Stromal cell of bone marrow (primary cell): ENCODE measurements at regions not wholly inside any gene's neighbourhood (a gene's known extent, or its start where the extent isn't known, plus 50 kb on each side); places are given as distances from the start of the nearest gene placed in this dataset.
"Not testable (repeated sequence)": the region's sequence is repeated elsewhere in the genome, so short reads cannot be mapped to it uniquely, and the experiment has no call there.

ENCODE experiments used
- DNase-seq: peaks from one replicate; pipeline ENCODE4 v3.0.0-alpha.2; 2012; ENCODE audit warnings: low read depth

GRCh38 chr9:15033316-15033715 is 123.1 kb upstream of the FREM1 start:
- DNase-seq: no peak

GRCh38 chr9:15032860-15033259 is 122.6 kb upstream of the FREM1 start:
- no peak for DNase-seq

DNA sequence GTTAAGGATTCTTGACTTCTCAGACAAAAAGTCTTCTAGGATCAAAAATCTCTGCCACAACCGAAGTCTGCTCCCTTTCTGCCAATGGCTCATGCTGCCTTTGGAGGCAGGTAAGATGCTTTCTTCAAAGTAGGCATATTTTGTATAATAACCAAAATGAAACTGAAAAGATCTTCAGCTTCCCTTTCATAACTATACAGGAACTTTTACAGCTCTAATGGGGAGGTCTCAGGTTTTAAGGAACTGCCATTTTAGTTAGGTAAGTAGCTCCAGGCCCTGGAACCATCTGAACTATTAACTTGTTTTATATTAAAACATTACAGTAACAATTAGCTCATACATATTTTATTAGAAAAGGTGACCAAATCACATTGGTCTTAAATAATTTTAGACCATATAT is 110.9 kb upstream of the FREM1 start:
- DNase-seq: no peak

DNA sequence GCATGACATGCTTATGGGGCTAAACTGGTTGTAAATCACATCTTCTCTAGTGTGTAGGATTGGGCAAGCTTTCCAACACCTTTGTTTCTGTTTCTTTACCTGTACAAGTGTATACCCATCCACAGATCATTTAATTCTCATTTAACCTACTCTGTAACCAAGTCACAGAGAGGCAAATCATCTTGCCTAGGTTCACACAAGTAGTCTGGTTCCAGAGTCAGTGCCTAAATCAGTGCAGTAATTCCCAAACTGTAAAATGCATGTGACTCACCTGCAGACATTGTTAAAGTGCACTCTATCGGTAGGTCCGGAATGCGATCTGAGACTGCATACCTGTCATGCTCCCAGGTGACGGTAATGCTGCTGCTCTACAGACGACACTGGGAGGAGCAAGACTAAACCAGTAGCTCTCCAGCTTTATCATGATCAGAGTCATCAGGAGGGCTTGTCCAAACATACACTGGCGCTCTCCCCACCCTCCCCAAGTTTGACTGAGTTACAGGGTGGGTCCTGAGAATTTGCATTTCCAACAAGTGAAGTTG is 107.9 kb upstream of the FREM1 start:
- no peak for DNase-seq

GRCh38 chr9:15010581-15010980 is 100.4 kb upstream of the FREM1 start:
- no peak for DNase-seq

GRCh38 chr9:15007698-15008097 is 97.5 kb upstream of the FREM1 start:
- DNase-seq: no peak

- DNase-seq: no peak
Observed at GRCh38 chr9:14994738-14995137, 84.5 kb upstream of the FREM1 start.

DNA sequence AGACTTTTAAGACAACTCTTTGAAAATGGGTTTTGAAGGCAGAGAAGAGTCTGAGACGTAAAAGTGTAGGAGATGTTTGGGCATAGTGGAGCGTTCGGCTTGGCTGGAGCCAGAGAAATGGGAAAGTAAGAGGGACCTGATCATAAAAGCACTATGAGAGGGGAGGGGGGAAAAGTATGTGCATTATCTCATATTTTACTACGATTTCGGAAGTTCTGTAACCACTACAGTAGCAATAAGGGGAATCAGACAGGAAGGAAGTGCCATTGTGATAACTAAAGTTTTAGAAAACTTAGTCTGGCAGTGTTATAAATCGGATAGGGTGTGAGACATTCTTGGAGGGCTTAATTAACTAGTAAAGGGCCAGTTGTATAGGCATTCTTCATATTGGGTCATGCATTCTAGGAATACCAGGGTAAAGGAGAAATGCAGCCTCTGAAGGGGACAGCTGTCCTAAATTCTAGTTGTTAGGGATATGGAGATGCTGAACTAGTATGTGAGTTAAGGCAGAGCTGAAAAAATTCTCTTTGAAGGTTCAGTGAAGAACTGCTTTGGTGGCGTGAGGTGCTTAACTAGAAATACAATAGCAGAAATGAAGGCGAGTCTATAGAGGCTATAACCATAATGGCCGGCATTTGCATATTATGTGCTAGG is 83.8 kb upstream of the FREM1 start:
- DNase-seq: no peak

DNA sequence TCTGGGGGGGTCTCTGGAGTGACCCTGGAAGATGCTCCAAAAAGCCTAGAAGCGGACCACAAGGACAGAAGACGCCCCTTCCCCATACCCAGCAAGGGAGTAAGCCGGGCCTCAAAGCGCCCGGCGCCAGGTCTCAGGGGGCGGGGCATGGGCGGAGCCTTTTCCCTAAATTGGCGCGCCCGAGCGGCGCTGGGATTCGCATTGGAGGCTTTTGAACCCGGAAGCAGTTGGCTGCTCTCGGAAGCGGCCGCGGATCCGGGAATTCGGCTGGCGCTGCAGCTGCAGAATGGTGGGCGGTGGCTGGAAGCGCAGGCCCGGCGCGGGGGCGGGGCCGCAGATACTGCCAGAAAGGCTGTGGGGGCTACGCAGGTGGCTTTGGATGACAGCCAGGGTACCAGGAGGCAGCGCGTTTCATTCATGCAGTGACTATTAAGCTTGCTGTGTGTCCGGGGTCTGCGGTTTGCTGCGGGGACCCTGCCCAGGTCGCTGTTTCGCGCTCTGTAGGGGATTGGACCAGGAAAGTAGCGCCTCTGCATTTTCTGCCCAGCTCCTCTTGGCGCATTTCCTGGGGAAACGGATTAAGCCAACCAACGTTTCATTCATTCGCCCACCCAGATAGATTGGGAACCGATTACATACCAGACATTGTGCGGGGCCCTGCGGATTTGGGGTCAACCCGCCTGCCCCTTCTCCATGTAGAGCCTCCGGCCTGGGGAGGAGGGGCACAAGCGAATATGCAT is 83.0 kb upstream of the FREM1 start:
- DNase-seq: peak; percentile 78

- no peak for DNase-seq
Observed at GRCh38 chr9:14992516-14992915, 82.3 kb upstream of the FREM1 start.

DNA sequence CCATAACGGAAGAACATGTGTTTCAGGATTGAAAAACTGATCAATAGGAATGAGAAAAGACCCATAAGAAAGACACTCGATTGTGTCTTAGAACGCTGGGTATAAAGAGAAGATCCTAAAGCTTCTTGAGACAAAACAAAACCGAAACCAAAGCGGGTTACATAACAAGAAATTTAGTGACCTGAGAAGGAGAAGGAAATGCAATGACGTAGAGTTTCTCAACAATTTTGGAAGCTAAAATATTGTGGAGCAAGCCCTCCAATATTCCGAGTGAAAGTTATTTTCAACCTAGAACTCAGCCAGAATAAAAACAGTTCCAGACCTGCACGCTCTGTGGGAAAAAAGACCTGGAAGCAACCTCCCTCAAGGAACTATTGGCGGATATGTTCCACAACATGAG is 81.9 kb upstream of the FREM1 start:
- peak; percentile 24 for DNase-seq

DNA sequence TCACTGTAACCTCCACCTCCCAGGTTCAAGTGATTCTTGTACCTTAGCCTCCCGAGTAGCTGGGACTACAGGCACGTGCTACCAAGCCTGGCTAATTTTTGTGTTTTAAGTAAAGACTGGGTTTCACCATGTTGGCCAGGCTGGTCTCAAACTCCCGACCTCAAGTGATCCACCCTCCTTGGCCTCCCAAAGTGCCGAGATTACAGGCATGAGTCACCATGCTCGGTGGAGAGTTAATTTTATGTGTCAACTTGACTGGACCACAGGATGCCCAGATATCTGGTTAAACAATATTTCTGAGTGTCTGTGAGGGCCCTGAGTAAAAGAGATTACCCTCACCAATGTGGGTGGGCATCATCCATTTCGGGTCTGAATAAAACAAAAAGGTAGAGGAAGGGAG is 80.4 kb upstream of the FREM1 start:
- not testable (repeated sequence) for DNase-seq

- DNase-seq: no peak
Observed at GRCh38 chr9:14989811-14990210, 79.6 kb upstream of the FREM1 start.

DNA sequence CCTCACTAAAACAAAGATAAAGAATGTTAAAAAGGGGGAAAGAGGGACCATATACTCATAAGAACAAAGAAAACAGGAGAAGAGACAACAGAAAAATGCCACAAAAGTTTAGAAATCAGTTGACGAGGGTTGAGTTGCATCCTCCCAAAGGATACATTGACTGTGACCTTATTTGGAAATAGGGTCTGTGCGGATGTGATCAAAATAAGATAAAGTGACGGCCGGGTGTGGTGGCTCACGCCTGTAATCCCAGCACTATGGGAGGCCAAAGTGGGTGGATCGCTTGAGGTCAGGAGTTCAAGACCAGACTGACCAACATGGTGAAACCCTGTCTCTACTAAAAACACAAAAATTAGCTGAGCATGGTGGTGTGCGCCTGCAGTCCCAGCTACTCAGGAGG is 79.1 kb upstream of the FREM1 start:
- DNase-seq: not testable (repeated sequence)

DNA sequence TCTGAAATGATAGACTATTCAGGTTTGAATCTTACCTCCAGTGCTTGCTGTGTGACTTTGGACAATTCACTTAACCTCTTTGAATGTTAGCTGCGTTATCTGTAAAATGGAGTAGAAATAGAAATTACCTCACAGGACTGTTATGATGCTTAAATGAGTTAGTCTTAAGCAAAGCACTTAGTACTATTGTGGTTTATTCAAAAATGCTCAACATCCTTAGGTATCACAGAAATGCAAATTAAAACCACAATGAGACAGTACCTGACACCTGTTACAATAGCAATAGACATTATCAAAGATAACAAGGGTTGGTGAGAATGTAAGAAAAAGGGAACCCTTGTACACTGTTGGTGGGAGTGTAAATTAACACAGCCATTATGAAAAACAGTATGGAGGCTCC is 77.6 kb upstream of the FREM1 start:
- DNase-seq: no peak

DNA sequence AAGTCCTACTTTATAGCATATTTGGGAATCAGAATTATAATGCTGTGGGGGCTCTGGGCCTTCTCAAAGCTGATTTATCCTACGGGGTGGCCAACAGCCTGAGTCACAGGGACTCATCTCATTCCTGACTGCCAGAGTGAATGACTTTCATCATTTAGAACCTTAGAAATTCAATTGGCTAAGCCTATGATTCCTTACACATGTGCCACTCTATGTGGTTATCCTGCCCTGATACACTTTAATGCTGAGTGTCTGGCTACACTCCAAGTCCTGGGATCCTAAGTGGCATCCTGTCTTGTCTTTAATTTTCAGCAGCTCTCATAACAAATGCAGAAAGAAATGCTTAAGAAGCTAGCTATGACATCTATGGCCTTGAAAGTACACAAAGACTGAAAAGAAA is 75.2 kb upstream of the FREM1 start:
- DNase-seq: no peak

DNA sequence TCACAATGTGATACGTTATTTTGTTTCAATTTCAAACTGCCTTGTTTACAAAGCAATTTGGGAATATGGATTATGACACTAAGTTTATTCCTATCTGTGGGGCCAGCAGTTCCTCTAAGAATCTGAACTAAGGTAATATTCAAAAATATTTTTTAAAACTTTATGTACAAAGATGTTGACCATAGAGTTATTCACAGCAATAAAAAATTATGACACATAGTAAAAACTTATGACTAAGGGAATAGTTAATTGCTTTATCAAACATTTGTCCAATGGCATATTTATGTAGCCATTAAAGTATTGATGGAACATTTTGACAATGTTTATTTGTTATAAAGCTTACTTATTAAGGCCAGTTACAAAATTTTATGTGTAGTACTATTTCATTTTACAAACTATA is 73.4 kb upstream of the FREM1 start:
- no peak for DNase-seq

DNA sequence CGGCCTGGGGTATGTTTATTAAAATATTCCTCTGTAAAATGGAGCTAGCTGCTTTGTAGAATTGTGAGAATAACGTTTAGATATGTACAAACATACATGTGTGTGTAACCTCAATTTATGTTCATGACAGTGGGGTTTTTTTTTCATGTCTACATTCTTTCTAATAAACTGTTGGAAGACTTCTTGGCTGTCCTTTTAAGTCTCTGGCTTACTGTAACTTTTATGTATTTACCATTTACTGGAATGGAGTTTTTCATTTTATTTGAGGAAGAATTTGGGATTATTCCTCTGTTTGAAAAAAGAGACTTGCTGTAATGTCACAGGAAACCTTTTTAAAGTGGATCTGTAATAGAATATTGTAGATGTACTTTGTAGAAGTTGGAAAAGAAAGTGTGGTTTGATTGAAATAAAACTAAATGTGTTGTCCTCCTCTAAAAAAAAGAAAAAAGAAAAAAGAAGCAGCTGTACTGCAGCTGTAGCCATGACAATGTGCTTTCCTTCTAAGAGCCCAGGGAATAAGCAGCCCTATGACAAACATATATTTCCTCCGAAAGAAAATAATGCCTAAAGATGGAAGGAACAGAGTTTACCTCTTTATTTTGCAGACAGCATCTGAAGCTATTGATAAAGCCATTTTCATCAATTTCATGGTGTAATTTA is 71.2 kb upstream of the FREM1 start:
- no peak for DNase-seq

DNA sequence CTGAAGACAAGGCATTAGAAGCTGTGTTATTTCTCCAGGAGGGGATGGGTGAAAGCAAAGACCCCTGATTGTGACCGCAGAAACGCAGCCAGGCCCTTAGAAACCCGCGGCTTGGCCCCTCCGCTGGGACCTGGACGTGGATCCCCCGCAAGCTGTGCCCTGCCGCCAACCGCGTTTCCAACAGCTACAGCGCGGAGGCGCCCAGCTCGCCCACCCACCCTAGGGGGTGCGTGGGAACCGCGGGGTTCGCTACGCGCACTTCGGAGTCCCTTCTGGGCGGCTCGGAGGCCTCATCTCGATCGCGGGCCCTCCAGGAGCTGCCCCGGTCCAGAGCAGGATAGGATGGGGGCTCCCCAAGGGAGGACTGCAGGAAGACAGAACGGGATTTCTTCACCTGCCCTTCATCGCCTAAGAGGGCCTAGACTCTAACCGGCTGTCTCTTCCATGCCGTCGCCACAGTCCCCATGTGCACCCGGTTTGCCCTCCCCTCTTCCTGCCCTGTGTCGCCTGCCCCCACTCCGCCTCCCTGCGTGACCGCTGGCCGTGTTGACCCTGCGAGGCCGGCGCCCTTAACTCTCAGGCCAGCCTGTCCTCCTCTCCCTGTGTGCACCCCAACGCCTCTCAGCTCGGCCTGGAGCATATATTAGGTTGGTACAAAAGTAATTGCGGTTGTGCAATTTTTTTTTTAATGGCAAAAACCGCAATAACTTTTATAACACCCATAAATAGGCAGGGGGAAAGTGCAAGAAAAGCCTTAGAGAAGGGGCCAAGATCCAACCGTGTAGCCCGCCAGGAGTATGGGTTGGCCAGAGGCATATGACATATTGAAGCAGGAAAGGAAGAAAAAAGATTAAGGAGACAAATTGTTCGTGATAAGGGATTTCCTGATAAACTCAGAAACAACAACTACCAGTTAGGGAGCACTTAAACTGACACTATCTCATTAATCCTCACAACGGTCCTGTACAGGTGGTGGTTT is 68.1 kb upstream of the FREM1 start:
- DNase-seq: no peak

DNA sequence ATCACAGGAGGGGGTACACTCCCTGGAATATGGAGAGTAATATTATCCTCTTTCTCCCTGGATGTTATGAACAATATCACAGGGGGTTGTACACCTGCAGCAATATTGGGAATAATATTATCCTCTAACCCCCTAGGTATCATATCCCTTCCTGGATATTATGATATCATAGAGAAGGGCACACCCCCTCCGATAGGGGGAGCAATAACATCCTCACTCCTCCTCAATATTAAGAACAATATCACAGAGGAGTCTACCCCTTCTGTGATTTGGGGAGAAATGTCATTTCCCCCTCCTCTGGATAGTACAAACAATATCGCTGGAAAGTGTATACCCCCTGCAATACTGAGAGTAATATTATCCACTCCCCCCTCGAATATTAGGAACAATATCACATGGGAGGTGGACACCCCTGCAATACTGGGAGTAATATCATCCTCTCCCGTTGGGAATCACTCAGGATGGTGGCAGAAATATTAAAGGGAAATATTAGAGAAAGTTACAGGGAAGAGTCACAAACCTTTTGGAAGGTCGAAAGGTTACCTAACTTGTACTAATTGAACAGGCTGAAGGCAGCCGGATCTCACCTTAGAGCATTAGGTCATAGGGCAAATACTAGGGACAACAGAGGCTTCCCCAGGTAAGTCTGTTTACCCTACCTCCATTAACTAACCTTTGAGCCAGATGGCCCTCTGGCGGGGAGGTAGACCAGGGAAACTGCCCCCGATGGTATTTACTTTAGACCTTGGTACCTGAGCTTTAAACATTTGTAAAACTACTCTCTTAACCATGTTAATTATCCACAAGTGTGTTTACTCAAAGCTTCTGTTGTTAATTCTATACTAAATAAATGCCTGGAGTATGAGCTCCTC is 57.5 kb upstream of the FREM1 start:
- DNase-seq: no peak
